Smooth muscle cell (in vitro differentiated cells): ENCODE measurements at regions not wholly inside any gene's neighbourhood (a gene's known extent, or its start where the extent isn't known, plus 50 kb on each side); places are given as distances from the start of the nearest gene placed in this dataset.

Experiments used
- DNase-seq: peaks from one replicate; lab custom pipeline; 2025; ENCODE audit not compliant: unreplicated experiment; lab: John Stamatoyannopoulos, UW
- H2AFZ ChIP-seq: fragments of 200-600 bp; sonication (generic); 2 replicates; pipeline ENCODE4 v1.6.0; 2016; ENCODE audit warnings: antibody characterized with exemption, low read depth, mild to moderate bottlenecking
- H3F3A ChIP-seq: fragments of 200-600 bp; sonication (generic); 2 replicates; pipeline ENCODE4 v1.6.0; 2017; ENCODE audit warnings: antibody characterized with exemption, low read depth
- H3K27ac ChIP-seq: fragments of 200-600 bp; sonication (generic); 2 replicates; pipeline ENCODE4 v1.5.1; 2016; ENCODE audit warnings: low read depth, mild to moderate bottlenecking
- H3K27me3 ChIP-seq: fragments of 200-600 bp; sonication (generic); 2 replicates; pipeline ENCODE4 v1.6.1; 2016; ENCODE audit warnings: low read depth, mild to moderate bottlenecking
- H3K36me3 ChIP-seq: fragments of 200-600 bp; sonication (generic); 2 replicates; pipeline ENCODE4 v1.5.1; 2016; ENCODE audit warnings: low read depth
- H3K4me1 ChIP-seq: fragments of 200-600 bp; sonication (generic); 2 replicates; pipeline ENCODE4 v1.5.1; 2016; ENCODE audit warnings: low read depth
- H3K4me2 ChIP-seq: fragments of 200-600 bp; sonication (generic); 2 replicates; pipeline ENCODE4 v1.6.0; 2016; ENCODE audit warnings: mild to moderate bottlenecking
- H3K4me3 ChIP-seq: fragments of 200-600 bp; sonication (generic); 2 replicates; pipeline ENCODE4 v1.5.1; 2016; ENCODE audit warnings: mild to moderate bottlenecking
- H3K79me2 ChIP-seq: fragments of 200-600 bp; sonication (generic); 2 replicates; pipeline ENCODE4 v1.6.0; 2016; ENCODE audit warnings: low read depth, mild to moderate bottlenecking
- H3K9ac ChIP-seq: fragments of 200-600 bp; sonication (generic); 2 replicates; pipeline ENCODE4 v1.6.0; 2016; ENCODE audit warnings: low read depth
- H3K9me3 ChIP-seq: fragments of 200-600 bp; sonication (generic); replicated peaks from 2 replicates; pipeline ENCODE4 v1.5.1; 2016; ENCODE audit warnings: low read depth
- H4K20me1 ChIP-seq: fragments of 200-600 bp; sonication (generic); 2 replicates; pipeline ENCODE4 v1.6.0; 2016; ENCODE audit warnings: low read depth
- WGBS: methylation state at CpG from one replicate; pipeline ENCODE4 v1.1.7; 2016; ENCODE audit warnings: low lambda C conversion rate; 5-methylcytosine and 5-hydroxymethylcytosine counted together
- TF ChIP-seq, protein P1 (sequence below): fragments of 200-600 bp; sonication (generic); IDR thresholded peaks from 2 replicates; pipeline ENCODE4 v1.5.1; 2017; ENCODE audit warnings: borderline replicate concordance, mild to moderate bottlenecking, antibody characterized with exemption; ENCODE audit not compliant: insufficient read depth, poor library complexity, severe bottlenecking

DNA sequence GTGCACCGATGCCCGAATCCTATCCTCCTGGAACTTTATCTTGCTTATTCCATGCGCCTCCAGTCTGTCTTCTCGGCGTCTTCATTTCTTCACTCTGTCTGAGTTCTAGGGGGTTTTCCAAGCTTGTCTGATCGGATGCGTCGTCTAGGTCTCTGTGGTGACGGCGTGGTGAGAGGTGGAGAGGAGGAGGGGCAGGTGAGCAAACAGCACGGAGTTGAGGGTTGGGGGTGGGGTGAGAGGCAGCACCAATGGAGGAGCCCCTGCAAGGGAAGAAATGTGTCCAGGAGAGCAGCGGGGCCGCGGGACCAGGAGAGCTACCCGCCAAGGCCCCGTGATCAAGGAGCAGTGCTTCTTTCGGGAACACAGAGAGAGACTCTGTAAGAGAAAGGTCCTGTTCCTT is 131.3 kb upstream of the TWIST2 start:
- no peak for DNase-seq

DNA sequence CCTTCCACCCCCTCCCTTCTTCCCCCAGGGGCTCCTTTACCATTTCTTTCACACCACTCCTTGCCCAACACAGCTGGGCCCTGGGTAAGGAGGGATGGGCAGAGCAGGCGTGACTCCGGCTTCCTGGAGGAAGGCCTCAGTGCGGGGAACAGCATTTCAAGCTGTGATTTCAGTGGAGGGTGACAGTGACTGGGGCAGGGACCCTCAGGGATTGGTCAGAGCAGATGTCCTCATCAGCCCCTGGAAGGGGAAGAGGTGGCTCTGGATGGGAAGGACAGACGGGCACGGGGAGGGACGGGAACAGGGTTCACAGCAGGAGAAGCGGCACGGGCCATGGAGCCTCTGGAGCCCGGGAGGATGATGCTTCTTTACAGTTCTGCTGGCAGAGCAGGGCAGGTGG is 130.8 kb upstream of the TWIST2 start:
- TF ChIP-seq, protein P1, sequence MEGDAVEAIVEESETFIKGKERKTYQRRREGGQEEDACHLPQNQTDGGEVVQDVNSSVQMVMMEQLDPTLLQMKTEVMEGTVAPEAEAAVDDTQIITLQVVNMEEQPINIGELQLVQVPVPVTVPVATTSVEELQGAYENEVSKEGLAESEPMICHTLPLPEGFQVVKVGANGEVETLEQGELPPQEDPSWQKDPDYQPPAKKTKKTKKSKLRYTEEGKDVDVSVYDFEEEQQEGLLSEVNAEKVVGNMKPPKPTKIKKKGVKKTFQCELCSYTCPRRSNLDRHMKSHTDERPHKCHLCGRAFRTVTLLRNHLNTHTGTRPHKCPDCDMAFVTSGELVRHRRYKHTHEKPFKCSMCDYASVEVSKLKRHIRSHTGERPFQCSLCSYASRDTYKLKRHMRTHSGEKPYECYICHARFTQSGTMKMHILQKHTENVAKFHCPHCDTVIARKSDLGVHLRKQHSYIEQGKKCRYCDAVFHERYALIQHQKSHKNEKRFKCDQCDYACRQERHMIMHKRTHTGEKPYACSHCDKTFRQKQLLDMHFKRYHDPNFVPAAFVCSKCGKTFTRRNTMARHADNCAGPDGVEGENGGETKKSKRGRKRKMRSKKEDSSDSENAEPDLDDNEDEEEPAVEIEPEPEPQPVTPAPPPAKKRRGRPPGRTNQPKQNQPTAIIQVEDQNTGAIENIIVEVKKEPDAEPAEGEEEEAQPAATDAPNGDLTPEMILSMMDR: no peak
- WGBS: 87% methylated on average over 9 of the region's 9 CpGs
- peaks cover 21% of the 10 kb centered on the region for H3K27me3 ChIP-seq
- no peaks in the 10 kb centered on the region for H3K79me2 ChIP-seq
- H3K9me3 ChIP-seq: no peaks in the 10 kb centered on the region
- no peaks in the 10 kb centered on the region for H3K4me1 ChIP-seq
- no peaks in the 10 kb centered on the region for H3F3A ChIP-seq
- H3K27ac ChIP-seq: no peak overlapping the region
- H3K4me2 ChIP-seq: no peak overlapping the region
- H3K4me3 ChIP-seq: no peak overlapping the region
- no peaks in the 10 kb centered on the region for H3K36me3 ChIP-seq
- H3K9ac ChIP-seq: no peak overlapping the region
- H2AFZ ChIP-seq: no peak overlapping the region
- no peak for DNase-seq
- no peaks in the 10 kb centered on the region for H4K20me1 ChIP-seq

More for the DNA sequence above, 131.3 kb upstream of the TWIST2 start:
- no peaks in the 10 kb centered on the region for H3K4me1 ChIP-seq
- no peak overlapping the region for H3K4me2 ChIP-seq
- WGBS: 79% methylated on average over 11 of the region's 17 CpGs
- TF ChIP-seq, protein P1: no peak
- H3K79me2 ChIP-seq: no peaks in the 10 kb centered on the region
- no peak overlapping the region for H3K4me3 ChIP-seq
- no peaks in the 10 kb centered on the region for H4K20me1 ChIP-seq
- no peaks in the 10 kb centered on the region for H3K36me3 ChIP-seq
- H2AFZ ChIP-seq: no peak overlapping the region
- H3K27me3 ChIP-seq: peaks cover 24% of the 10 kb centered on the region
- no peaks in the 10 kb centered on the region for H3K9me3 ChIP-seq
- no peak overlapping the region for H3K9ac ChIP-seq
- H3F3A ChIP-seq: no peaks in the 10 kb centered on the region
- no peak overlapping the region for H3K27ac ChIP-seq

DNA sequence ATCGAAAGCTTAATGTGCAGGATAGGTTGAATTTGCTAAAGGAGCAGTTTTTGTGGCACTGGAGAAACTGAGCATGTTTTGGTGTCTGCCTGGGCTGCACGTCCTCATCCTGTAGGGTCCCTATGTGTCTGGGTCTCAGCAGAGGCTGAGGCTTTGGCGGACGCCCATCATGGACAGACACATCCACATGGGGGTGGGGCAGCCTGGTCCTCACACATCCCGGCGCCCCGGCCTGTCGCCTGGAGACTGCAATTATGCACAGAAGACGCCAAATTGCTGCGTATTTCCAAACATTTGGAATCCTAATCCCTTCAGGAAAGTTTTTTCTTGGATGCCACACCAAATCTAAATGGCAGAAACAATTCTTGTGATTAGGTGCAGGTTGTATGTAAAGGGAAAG is 128.2 kb upstream of the TWIST2 start:
- H3K4me1 ChIP-seq: no peaks in the 10 kb centered on the region
- H3K9me3 ChIP-seq: no peaks in the 10 kb centered on the region
- H3K27me3 ChIP-seq: peaks cover 15% of the 10 kb centered on the region
- H3K4me2 ChIP-seq: no peak overlapping the region
- H2AFZ ChIP-seq: no peak overlapping the region
- H3K27ac ChIP-seq: no peak overlapping the region
- H3K36me3 ChIP-seq: no peaks in the 10 kb centered on the region
- H4K20me1 ChIP-seq: no peaks in the 10 kb centered on the region
- H3K9ac ChIP-seq: no peak overlapping the region
- TF ChIP-seq, protein P1: no peak
- H3K79me2 ChIP-seq: no peaks in the 10 kb centered on the region
- H3F3A ChIP-seq: no peaks in the 10 kb centered on the region
- no peak overlapping the region for H3K4me3 ChIP-seq
- DNase-seq: no peak
- WGBS: 92% methylated on average over 10 of the region's 10 CpGs

DNA sequence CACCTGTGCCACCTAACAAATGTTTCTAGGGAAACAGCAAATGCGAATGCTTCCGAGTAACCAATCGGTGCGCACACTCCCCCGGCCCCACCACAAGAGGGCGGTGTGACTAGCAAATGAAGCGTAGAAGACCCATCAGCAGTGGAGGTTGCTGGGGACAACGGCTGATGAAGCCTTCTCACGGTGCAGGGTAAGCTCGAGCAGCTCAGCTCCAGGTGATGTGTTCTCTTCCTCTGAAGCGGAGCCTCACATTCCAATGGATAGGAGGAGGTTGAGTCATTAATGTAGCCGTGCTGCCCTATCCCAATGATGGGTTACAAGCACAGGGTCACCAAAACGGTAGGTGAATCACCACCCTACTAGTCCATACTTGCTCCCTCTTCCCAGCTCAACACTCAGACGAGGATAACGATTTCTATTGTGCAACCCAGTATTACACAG is 127.6 kb upstream of the TWIST2 start:
- TF ChIP-seq, protein P1: peak; percentile 68
- H3K9ac ChIP-seq: no peak overlapping the region
- H3K27me3 ChIP-seq: peaks cover 11% of the 10 kb centered on the region
- WGBS: 25% methylated on average over 15 of the region's 15 CpGs
- no peak overlapping the region for H3K4me3 ChIP-seq
- H3K36me3 ChIP-seq: no peaks in the 10 kb centered on the region
- no peak overlapping the region for H3K27ac ChIP-seq
- no peaks in the 10 kb centered on the region for H3K79me2 ChIP-seq
- H3K4me1 ChIP-seq: no peaks in the 10 kb centered on the region
- no peaks in the 10 kb centered on the region for H4K20me1 ChIP-seq
- H3F3A ChIP-seq: no peaks in the 10 kb centered on the region
- DNase-seq: no peak
- H2AFZ ChIP-seq: no peak overlapping the region
- no peaks in the 10 kb centered on the region for H3K9me3 ChIP-seq
- no peak overlapping the region for H3K4me2 ChIP-seq
